Thyroid gland (tissue), 4 donors: ENCODE measurements at regions not wholly inside any gene's neighbourhood (a gene's known extent, or its start where the extent isn't known, plus 50 kb on each side); places are given as distances from the start of the nearest gene placed in this dataset.

Experiments used
- POLR2A ChIP-seq, 2 donors: fragments of 450-650 bp; IDR thresholded peaks; one replicate each; pipeline ENCODE4 v1.6.1; 2017; ENCODE audit warnings: antibody characterized with exemption in 2 of 2, mild to moderate bottlenecking in 2 of 2, moderate library complexity in 1 of 2
- TF ChIP-seq, protein P1 (sequence below), 6 experiments: fragments of 200-600 bp in 3 of 6; fragments of 450-650 bp in 3 of 6; sonication (generic) in 3 of 6; IDR thresholded peaks; one replicate each; pipeline ENCODE4 v1.5.1; 2016 to 2019; ENCODE audit warnings: antibody characterized with exemption in 6 of 6, mild to moderate bottlenecking in 2 of 6, inconsistent platforms in 1 of 6, moderate library complexity in 1 of 6

DNA sequence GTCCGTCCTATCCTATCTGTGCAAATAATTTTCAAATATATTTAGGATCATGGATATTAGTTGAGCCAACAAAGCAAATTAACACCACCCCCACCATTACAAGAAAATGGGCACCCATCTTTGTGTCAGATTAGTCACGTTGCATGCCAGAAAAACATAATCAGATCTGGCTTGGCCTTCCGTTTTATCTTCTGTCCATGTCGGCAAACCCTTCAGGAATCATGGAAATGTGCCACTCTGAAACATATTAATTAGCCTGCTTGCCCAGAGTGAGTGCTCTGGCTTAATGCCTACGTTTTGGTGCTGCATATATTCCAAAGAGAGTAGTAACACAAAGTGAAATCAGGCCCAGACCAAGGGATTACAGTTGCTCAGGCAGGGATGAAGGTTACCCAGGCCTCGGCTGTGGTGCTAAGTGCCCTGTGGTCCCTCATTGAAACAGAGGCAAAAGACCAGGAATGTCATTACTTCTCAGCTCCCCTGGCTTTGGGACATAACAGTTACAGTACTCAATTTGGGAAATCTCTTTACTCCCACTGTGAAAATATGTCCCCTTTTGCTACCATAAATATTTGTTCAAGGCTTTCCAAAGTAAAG lies 154.0 kb upstream of the LSM8 start:
- TF ChIP-seq, protein P1, sequence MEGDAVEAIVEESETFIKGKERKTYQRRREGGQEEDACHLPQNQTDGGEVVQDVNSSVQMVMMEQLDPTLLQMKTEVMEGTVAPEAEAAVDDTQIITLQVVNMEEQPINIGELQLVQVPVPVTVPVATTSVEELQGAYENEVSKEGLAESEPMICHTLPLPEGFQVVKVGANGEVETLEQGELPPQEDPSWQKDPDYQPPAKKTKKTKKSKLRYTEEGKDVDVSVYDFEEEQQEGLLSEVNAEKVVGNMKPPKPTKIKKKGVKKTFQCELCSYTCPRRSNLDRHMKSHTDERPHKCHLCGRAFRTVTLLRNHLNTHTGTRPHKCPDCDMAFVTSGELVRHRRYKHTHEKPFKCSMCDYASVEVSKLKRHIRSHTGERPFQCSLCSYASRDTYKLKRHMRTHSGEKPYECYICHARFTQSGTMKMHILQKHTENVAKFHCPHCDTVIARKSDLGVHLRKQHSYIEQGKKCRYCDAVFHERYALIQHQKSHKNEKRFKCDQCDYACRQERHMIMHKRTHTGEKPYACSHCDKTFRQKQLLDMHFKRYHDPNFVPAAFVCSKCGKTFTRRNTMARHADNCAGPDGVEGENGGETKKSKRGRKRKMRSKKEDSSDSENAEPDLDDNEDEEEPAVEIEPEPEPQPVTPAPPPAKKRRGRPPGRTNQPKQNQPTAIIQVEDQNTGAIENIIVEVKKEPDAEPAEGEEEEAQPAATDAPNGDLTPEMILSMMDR (IDR thresholded peaks at IDR 0.05): no peak
- TF ChIP-seq POLR2A (IDR thresholded peaks at IDR 0.05): no peak
